ENCODE measurements at regions not wholly inside any gene's neighbourhood (a gene's known extent, or its start where the extent isn't known, plus 50 kb on each side); places are given as distances from the start of the nearest gene placed in this dataset.
A peak's percentile ranks its signal among the peaks of the same experiment; 100 is the strongest.

DNA sequence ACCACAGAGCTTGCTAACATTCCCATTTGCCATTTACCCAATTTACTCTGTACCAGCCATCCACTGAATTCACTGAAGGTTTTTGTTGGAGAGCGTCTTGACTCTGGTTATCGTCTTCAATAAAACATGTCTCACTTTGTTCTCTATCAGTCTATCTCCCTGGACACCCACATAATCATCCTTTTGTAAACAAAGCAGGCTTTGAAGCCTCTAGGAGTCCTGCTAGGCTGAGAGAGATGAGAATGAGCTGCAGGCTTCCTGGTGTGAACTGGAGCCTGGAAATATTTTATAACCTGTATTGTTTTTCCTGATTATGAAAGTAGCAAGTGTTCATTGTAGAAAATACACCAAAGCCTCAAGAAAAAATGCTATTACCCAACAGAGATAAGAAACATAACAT is 140.6 kb upstream of the ZNF366 start:
- Histone ChIP-seq H3K9me3 (ENCODE audit: low read depth) (no peaks in the 10 kb centered on the region), H3F3A (ENCODE audit: low read depth) (no peaks in the 10 kb centered on the region), H3K27me3 (no peaks in the 10 kb centered on the region), H2AFZ (replicated peaks) (no peak overlapping the region), H3K27ac (no peak overlapping the region), H3K4me1 (no peaks in the 10 kb centered on the region), H3K9ac (no peak overlapping the region), H3K79me2 (ENCODE audit: low read depth) (no peaks in the 10 kb centered on the region), H3K36me3 (no peaks in the 10 kb centered on the region), H3K4me3 (no peak overlapping the region), H3K4me2 (no peak overlapping the region), H4K20me1 (ENCODE audit: low read depth) (no peaks in the 10 kb centered on the region)
- H3K4me1 Mint-ChIP-seq = peaks cover 45% of the 10 kb centered on the region
- H3K9me3 Mint-ChIP-seq = no peaks in the 10 kb centered on the region
- H3K27me3 Mint-ChIP-seq (ENCODE audit: insufficient read depth, low read depth) = peaks cover 2% of the 10 kb centered on the region
- peak overlapping the region; percentile 5 for H3K4me3 Mint-ChIP-seq
- peak overlapping the region; percentile 76 for H3K27ac Mint-ChIP-seq
- TF ChIP-seq EZH2 (IDR thresholded peaks at IDR 0.05) = no peak
- TF ChIP-seq EZH2phosphoT487 (IDR thresholded peaks at IDR 0.05) = no peak
- TF ChIP-seq, protein P1, sequence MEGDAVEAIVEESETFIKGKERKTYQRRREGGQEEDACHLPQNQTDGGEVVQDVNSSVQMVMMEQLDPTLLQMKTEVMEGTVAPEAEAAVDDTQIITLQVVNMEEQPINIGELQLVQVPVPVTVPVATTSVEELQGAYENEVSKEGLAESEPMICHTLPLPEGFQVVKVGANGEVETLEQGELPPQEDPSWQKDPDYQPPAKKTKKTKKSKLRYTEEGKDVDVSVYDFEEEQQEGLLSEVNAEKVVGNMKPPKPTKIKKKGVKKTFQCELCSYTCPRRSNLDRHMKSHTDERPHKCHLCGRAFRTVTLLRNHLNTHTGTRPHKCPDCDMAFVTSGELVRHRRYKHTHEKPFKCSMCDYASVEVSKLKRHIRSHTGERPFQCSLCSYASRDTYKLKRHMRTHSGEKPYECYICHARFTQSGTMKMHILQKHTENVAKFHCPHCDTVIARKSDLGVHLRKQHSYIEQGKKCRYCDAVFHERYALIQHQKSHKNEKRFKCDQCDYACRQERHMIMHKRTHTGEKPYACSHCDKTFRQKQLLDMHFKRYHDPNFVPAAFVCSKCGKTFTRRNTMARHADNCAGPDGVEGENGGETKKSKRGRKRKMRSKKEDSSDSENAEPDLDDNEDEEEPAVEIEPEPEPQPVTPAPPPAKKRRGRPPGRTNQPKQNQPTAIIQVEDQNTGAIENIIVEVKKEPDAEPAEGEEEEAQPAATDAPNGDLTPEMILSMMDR (IDR thresholded peaks at IDR 0.05) = no peak
- DNase-seq (ENCODE audit: low spot score) = no peak
- no peaks in the 10 kb centered on the region for H3K36me3 Mint-ChIP-seq

GRCh38 chr5:72646246-72646866 is 139.1 kb upstream of the ZNF366 start:
- no peak for TF ChIP-seq EZH2phosphoT487 (IDR thresholded peaks at IDR 0.05)
- TF ChIP-seq EZH2 (IDR thresholded peaks at IDR 0.05) = no peak
- TF ChIP-seq, protein P1 (IDR thresholded peaks at IDR 0.05) = no peak
- no peaks in the 10 kb centered on the region for H3K4me1 ChIP-seq
- Mint-ChIP-seq H3K36me3 (no peaks in the 10 kb centered on the region), H3K4me3 (no peak overlapping the region), H3K9me3 (no peaks in the 10 kb centered on the region), H3K27ac (no peak overlapping the region), H3K4me1 (peaks cover 38% of the 10 kb centered on the region), H3K27me3 (ENCODE audit: insufficient read depth, low read depth) (peaks cover 2% of the 10 kb centered on the region)
- no peaks in the 10 kb centered on the region for H3K79me2 ChIP-seq (ENCODE audit: low read depth)
- H3K4me3 ChIP-seq = no peak overlapping the region
- no peaks in the 10 kb centered on the region for H3K9me3 ChIP-seq (ENCODE audit: low read depth)
- H3K27me3 ChIP-seq = no peaks in the 10 kb centered on the region
- H3F3A ChIP-seq (ENCODE audit: low read depth) = no peaks in the 10 kb centered on the region
- H3K36me3 ChIP-seq = no peaks in the 10 kb centered on the region
- H4K20me1 ChIP-seq (ENCODE audit: low read depth) = no peaks in the 10 kb centered on the region
- no peak overlapping the region for H2AFZ ChIP-seq (replicated peaks)
- no peak overlapping the region for H3K4me2 ChIP-seq
- H3K9ac ChIP-seq = no peak overlapping the region
- H3K27ac ChIP-seq = no peak overlapping the region
- DNase-seq (ENCODE audit: low spot score) = no peak

DNA sequence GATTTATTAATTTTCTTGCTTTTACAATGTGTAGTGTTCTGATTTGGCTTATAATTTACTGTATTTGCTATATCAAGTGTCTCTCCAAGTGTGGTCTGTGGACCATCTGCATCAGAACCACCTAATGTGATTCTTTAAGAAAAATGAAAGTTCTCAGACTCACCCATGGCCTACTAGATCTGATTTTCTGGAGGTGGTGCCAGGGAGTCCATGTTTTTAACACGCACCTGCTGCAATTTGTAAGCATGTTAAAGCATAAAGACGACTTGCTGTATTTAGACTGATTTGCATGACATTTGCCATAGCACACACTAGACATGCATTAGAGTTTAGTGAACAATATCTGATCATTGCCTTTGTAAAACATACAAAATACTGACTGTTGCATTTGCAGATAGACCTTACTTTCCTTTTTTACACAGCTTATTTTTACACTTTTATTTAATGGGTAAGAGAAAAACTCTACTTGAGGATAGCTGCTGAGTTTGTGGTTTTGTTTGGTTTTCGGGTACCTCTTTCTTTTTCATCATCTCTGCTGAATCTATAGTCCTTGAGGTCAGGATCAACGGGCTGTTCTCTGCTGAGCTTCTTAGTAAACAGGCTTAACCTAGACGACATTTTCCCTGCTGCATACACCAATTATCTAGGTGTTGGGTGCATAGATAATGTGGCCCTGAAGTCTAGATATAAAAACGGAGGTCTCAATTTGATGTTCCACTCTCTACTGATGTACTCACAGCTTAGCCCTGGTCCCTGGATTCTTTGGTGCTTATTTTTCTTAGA is 138.0 kb upstream of the ZNF366 start:
- Histone ChIP-seq H3K27me3 (no peaks in the 10 kb centered on the region), H3K4me3 (no peak overlapping the region), H2AFZ (replicated peaks) (no peak overlapping the region), H4K20me1 (ENCODE audit: low read depth) (no peaks in the 10 kb centered on the region), H3K9ac (no peak overlapping the region), H3K9me3 (ENCODE audit: low read depth) (no peaks in the 10 kb centered on the region), H3K79me2 (ENCODE audit: low read depth) (no peaks in the 10 kb centered on the region), H3K4me2 (no peak overlapping the region), H3K27ac (no peak overlapping the region), H3K4me1 (no peaks in the 10 kb centered on the region), H3K36me3 (no peaks in the 10 kb centered on the region), H3F3A (ENCODE audit: low read depth) (no peaks in the 10 kb centered on the region)
- DNase-seq (ENCODE audit: low spot score) = no peak
- Mint-ChIP-seq H3K9me3 (no peaks in the 10 kb centered on the region), H3K27me3 (ENCODE audit: insufficient read depth, low read depth) (peaks cover 2% of the 10 kb centered on the region), H3K36me3 (no peaks in the 10 kb centered on the region), H3K4me3 (no peak overlapping the region), H3K27ac (no peak overlapping the region), H3K4me1 (peaks cover 36% of the 10 kb centered on the region)
- no peak for TF ChIP-seq EZH2phosphoT487 (IDR thresholded peaks at IDR 0.05)

GRCh38 chr5:72644296-72644695 is 137.1 kb upstream of the ZNF366 start:
- no peaks in the 10 kb centered on the region for H3K4me1 ChIP-seq
- H3K4me3 Mint-ChIP-seq = no peak overlapping the region
- H3K27me3 Mint-ChIP-seq (ENCODE audit: insufficient read depth, low read depth) = no peaks in the 10 kb centered on the region

More at GRCh38 chr5:72644296-72644695, 137.1 kb upstream of the ZNF366 start:
- Histone ChIP-seq H3K4me3 (no peak overlapping the region), H3K79me2 (ENCODE audit: low read depth) (no peaks in the 10 kb centered on the region), H3K4me2 (no peak overlapping the region), H3K9me3 (ENCODE audit: low read depth) (no peaks in the 10 kb centered on the region), H3K27ac (no peak overlapping the region), H3F3A (ENCODE audit: low read depth) (no peaks in the 10 kb centered on the region), H2AFZ (replicated peaks) (no peak overlapping the region), H4K20me1 (ENCODE audit: low read depth) (no peaks in the 10 kb centered on the region), H3K27me3 (no peaks in the 10 kb centered on the region), H3K9ac (no peak overlapping the region), H3K36me3 (no peaks in the 10 kb centered on the region)
- TF ChIP-seq EZH2phosphoT487 (IDR thresholded peaks at IDR 0.05) = no peak
- TF ChIP-seq EZH2 (IDR thresholded peaks at IDR 0.05) = no peak
- TF ChIP-seq, protein P1 (IDR thresholded peaks at IDR 0.05) = no peak
- Mint-ChIP-seq H3K36me3 (no peaks in the 10 kb centered on the region), H3K4me1 (peaks cover 29% of the 10 kb centered on the region), H3K9me3 (no peaks in the 10 kb centered on the region), H3K27ac (no peak overlapping the region)
- DNase-seq (ENCODE audit: low spot score) = no peak
